Testis (tissue), 2 donors: ENCODE measurements at regions not wholly inside any gene's neighbourhood (a gene's known extent, or its start where the extent isn't known, plus 50 kb on each side); places are given as distances from the start of the nearest gene placed in this dataset.

ENCODE experiments used
- DNase-seq: peaks from one replicate; pipeline ENCODE4 v3.0.0-alpha.2; 2019
- H3K27ac ChIP-seq, 2 donors: fragments of 200-600 bp; sonication (generic); one replicate each; pipeline ENCODE4 v1.5.1; 2019
- H3K27me3 ChIP-seq: fragments of 200-600 bp; sonication (generic); one replicate; pipeline ENCODE4 v1.5.1; 2019
- H3K36me3 ChIP-seq: fragments of 200-600 bp; sonication (generic); one replicate; pipeline ENCODE4 v1.5.1; 2017; ENCODE audit warnings: low read depth; ENCODE audit errors: missing control alignments
- H3K4me1 ChIP-seq: fragments of 200-600 bp; sonication (generic); one replicate; pipeline ENCODE4 v1.5.1; 2019
- H3K4me3 ChIP-seq, 2 donors: fragments of 200-600 bp; sonication (generic); one replicate each; pipeline ENCODE4 v1.5.1; 2017 to 2019
- H3K9me3 ChIP-seq: fragments of 200-600 bp; sonication (generic); one replicate; pipeline ENCODE4 v1.5.1; 2017
- CTCF ChIP-seq, 3 experiments: fragments of 450-650 bp in 2 of 3; fragments of 200-600 bp in 1 of 3; sonication (generic) in 1 of 3; IDR thresholded peaks; one replicate each; pipeline ENCODE4 v1.5.1; 2016 to 2019; ENCODE audit warnings: antibody characterized with exemption in 3 of 3, mild to moderate bottlenecking in 2 of 3, moderate library complexity in 1 of 3
- POLR2A ChIP-seq: fragments of 450-650 bp; IDR thresholded peaks from one replicate; pipeline ENCODE4 v1.6.1; 2017; ENCODE audit warnings: antibody characterized with exemption, mild to moderate bottlenecking, moderate library complexity
- WGBS, 2 donors: methylation state at CpG; one replicate each; pipeline ENCODE4 v1.1.5; 2018; 5-methylcytosine and 5-hydroxymethylcytosine counted together
- intact Hi-C: fragments of 100-400 bp; cut with DNase I; formaldehyde crosslinking; loops from one replicate; pipeline ENCODE4 v1.15.1; 2023; ENCODE audit warnings: low total_unique reads

- H3K9me3 ChIP-seq: no peaks in the 10 kb centered on the region
- no peak for DNase-seq
- TF ChIP-seq POLR2A: no peak
- TF ChIP-seq CTCF (IDR thresholded peaks at IDR 0.05): no peak
- intact Hi-C loops: no loop called here
- H3K36me3 ChIP-seq: no peaks in the 10 kb centered on the region
- H3K4me3 ChIP-seq: no peak overlapping the region
- H3K27me3 ChIP-seq: no peaks in the 10 kb centered on the region
- H3K27ac ChIP-seq: no peak overlapping the region
- no peaks in the 10 kb centered on the region for H3K4me1 ChIP-seq
These were observed 469.1 kb upstream of the DCN start for GRCh38 chr12:91651728-91652127.

- Histone ChIP-seq H3K9me3 (no peaks in the 10 kb centered on the region), H3K4me3 (no peak overlapping the region), H3K36me3 (no peaks in the 10 kb centered on the region), H3K27ac (no peak overlapping the region), H3K27me3 (no peaks in the 10 kb centered on the region), H3K4me1 (no peaks in the 10 kb centered on the region)
- DNase-seq: no peak
- intact Hi-C loops: no loop called here
- WGBS, 2 donors: 88 to 97% methylated on average over 2 of the region's 2 CpGs
- TF ChIP-seq CTCF (IDR thresholded peaks at IDR 0.05) (no peak), POLR2A (no peak)
These were observed 461.1 kb upstream of the DCN start for GRCh38 chr12:91643763-91644162.

- intact Hi-C loops: no loop called here
- no peaks in the 10 kb centered on the region for H3K27me3 ChIP-seq
- no peak for TF ChIP-seq CTCF (IDR thresholded peaks at IDR 0.05)
- DNase-seq: no peak
- no peak overlapping the region for H3K27ac ChIP-seq
- 77 to 84% methylated on average over 2 of the region's 2 CpGs for WGBS, 2 donors
- H3K4me1 ChIP-seq: no peaks in the 10 kb centered on the region
- no peaks in the 10 kb centered on the region for H3K9me3 ChIP-seq
- H3K36me3 ChIP-seq: no peaks in the 10 kb centered on the region
- no peak overlapping the region for H3K4me3 ChIP-seq
These were observed 457.4 kb upstream of the DCN start for GRCh38 chr12:91640021-91640420.

- WGBS, 2 donors: 82 to 88% methylated on average over 3 of the region's 3 CpGs
- no peak for TF ChIP-seq CTCF (IDR thresholded peaks at IDR 0.05)
- no peak for TF ChIP-seq POLR2A
- intact Hi-C loops: no loop called here
- H3K4me3 ChIP-seq: no peak overlapping the region
- H3K9me3 ChIP-seq: no peaks in the 10 kb centered on the region
- no peak for DNase-seq
- H3K27me3 ChIP-seq: no peaks in the 10 kb centered on the region
- no peak overlapping the region for H3K27ac ChIP-seq
- no peaks in the 10 kb centered on the region for H3K4me1 ChIP-seq
- H3K36me3 ChIP-seq: no peaks in the 10 kb centered on the region
These were observed 456.7 kb upstream of the DCN start for GRCh38 chr12:91639327-91639726.

GRCh38 chr12:91637789-91638624, 455.4 kb upstream of the DCN start:
- no peaks in the 10 kb centered on the region for H3K36me3 ChIP-seq
- H3K4me3 ChIP-seq: no peak overlapping the region
- H3K4me1 ChIP-seq: no peaks in the 10 kb centered on the region
- H3K27me3 ChIP-seq: no peaks in the 10 kb centered on the region
- H3K9me3 ChIP-seq: no peaks in the 10 kb centered on the region
- TF ChIP-seq POLR2A: no peak
- no peak for TF ChIP-seq CTCF (IDR thresholded peaks at IDR 0.05)
- WGBS, 2 donors: 87 to 95% methylated on average over 8 of the region's 8 CpGs
- intact Hi-C loops: no loop called here
- DNase-seq: no peak
- H3K27ac ChIP-seq: no peak overlapping the region
